ENCODE measurements at regions not wholly inside any gene's neighbourhood (a gene's known extent, or its start where the extent isn't known, plus 50 kb on each side); places are given as distances from the start of the nearest gene placed in this dataset.
A peak's percentile ranks its signal among the peaks of the same experiment; 100 is the strongest.

GRCh38 chr1:218527737-218528136 lies 182.6 kb downstream of the TGFB2 start:
- DNase-seq: no peak

GRCh38 chr1:218529646-218530300 lies 184.6 kb downstream of the TGFB2 start:
- DNase-seq: no peak

- no peak for DNase-seq
These were observed 186.8 kb downstream of the TGFB2 start for GRCh38 chr1:218531936-218532335.

GRCh38 chr1:218536296-218536986 lies 191.3 kb downstream of the TGFB2 start:
- DNase-seq: no peak

- DNase-seq: no peak
These were observed 192.2 kb downstream of the TGFB2 start for GRCh38 chr1:218537122-218537913.

GRCh38 chr1:218538341-218538740 lies 193.2 kb downstream of the TGFB2 start:
- no peak for DNase-seq

- no peak for DNase-seq
These were observed 201.2 kb downstream of the TGFB2 start for GRCh38 chr1:218546314-218546713.

- no peak for DNase-seq
These were observed 203.0 kb downstream of the TGFB2 start for GRCh38 chr1:218547957-218548730.

- no peak for DNase-seq
These were observed 203.6 kb downstream of the TGFB2 start for GRCh38 chr1:218548764-218549163.

- no peak for DNase-seq
These were observed 208.1 kb downstream of the TGFB2 start for GRCh38 chr1:218553197-218553596.

GRCh38 chr1:218556016-218556415 lies 210.9 kb downstream of the TGFB2 start:
- no peak for DNase-seq

- DNase-seq: no peak
These were observed 212.6 kb downstream of the TGFB2 start for GRCh38 chr1:218557731-218558130.

- DNase-seq: no peak
These were observed 213.2 kb downstream of the TGFB2 start for GRCh38 chr1:218558271-218558810.

GRCh38 chr1:218565377-218565776 lies 220.2 kb downstream of the TGFB2 start:
- DNase-seq: peak; percentile 38

- DNase-seq: no peak
These were observed 223.9 kb downstream of the TGFB2 start for GRCh38 chr1:218568962-218569550.

GRCh38 chr1:218570456-218570855 lies 225.3 kb downstream of the TGFB2 start:
- no peak for DNase-seq

- no peak for DNase-seq
These were observed 226.4 kb downstream of the TGFB2 start for GRCh38 chr1:218571491-218571890.

GRCh38 chr1:218572050-218572449 lies 226.9 kb downstream of the TGFB2 start:
- no peak for DNase-seq

GRCh38 chr1:218573925-218574324 lies 228.8 kb downstream of the TGFB2 start:
- no peak for DNase-seq

- no peak for DNase-seq
These were observed 229.9 kb downstream of the TGFB2 start for GRCh38 chr1:218575079-218575478.

GRCh38 chr1:218575856-218576255 lies 230.7 kb downstream of the TGFB2 start:
- no peak for DNase-seq

- DNase-seq: no peak
These were observed 237.5 kb downstream of the TGFB2 start for GRCh38 chr1:218582646-218583045.

Measured in NCI-H187 treated with DMSO at 0.1 percent for 48 hours (cell line).